ENCODE measurements at regions not wholly inside any gene's neighbourhood (a gene's known extent, or its start where the extent isn't known, plus 50 kb on each side); places are given as distances from the start of the nearest gene placed in this dataset. TPM values are rescaled to one million over a fixed set of nuclear protein-coding genes. Genes with fewer than 3 reads are reported as not detected.

Small RNA genes in the stretch of these regions (small RNA-seq; reads per million reads assigned to genes)
- not detected for gene RNU6-438P (ENCODE audit: insufficient read depth)

Data from H1 (cell line).